Neural cell (in vitro differentiated cells): ENCODE measurements at regions not wholly inside any gene's neighbourhood (a gene's known extent, or its start where the extent isn't known, plus 50 kb on each side); places are given as distances from the start of the nearest gene placed in this dataset.

Source experiments
- EP300 ChIP-seq: fragments of 450-650 bp; conservative IDR thresholded peaks from 2 replicates; pipeline ENCODE4 v1.6.1; 2014; ENCODE audit warnings: antibody characterized with exemption, mild to moderate bottlenecking, moderate library complexity; ENCODE audit not compliant: poor library complexity, severe bottlenecking
- TF ChIP-seq, protein P1 (sequence below): fragments of 450-650 bp; IDR thresholded peaks from 2 replicates; pipeline ENCODE4 v1.5.1; 2014; ENCODE audit warnings: antibody characterized with exemption, mild to moderate bottlenecking, moderate library complexity; ENCODE audit not compliant: poor library complexity, severe bottlenecking
- TF ChIP-seq, protein P2 (sequence below): IDR thresholded peaks from 2 replicates; pipeline ENCODE4 v1.6.1; 2012; ENCODE audit warnings: borderline replicate concordance

GRCh38 chr2:194962254-194962653, 694.8 kb upstream of the SLC39A10 start:
- TF ChIP-seq, protein P1, sequence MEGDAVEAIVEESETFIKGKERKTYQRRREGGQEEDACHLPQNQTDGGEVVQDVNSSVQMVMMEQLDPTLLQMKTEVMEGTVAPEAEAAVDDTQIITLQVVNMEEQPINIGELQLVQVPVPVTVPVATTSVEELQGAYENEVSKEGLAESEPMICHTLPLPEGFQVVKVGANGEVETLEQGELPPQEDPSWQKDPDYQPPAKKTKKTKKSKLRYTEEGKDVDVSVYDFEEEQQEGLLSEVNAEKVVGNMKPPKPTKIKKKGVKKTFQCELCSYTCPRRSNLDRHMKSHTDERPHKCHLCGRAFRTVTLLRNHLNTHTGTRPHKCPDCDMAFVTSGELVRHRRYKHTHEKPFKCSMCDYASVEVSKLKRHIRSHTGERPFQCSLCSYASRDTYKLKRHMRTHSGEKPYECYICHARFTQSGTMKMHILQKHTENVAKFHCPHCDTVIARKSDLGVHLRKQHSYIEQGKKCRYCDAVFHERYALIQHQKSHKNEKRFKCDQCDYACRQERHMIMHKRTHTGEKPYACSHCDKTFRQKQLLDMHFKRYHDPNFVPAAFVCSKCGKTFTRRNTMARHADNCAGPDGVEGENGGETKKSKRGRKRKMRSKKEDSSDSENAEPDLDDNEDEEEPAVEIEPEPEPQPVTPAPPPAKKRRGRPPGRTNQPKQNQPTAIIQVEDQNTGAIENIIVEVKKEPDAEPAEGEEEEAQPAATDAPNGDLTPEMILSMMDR: no peak
- no peak for TF ChIP-seq EP300
- TF ChIP-seq, protein P2, sequence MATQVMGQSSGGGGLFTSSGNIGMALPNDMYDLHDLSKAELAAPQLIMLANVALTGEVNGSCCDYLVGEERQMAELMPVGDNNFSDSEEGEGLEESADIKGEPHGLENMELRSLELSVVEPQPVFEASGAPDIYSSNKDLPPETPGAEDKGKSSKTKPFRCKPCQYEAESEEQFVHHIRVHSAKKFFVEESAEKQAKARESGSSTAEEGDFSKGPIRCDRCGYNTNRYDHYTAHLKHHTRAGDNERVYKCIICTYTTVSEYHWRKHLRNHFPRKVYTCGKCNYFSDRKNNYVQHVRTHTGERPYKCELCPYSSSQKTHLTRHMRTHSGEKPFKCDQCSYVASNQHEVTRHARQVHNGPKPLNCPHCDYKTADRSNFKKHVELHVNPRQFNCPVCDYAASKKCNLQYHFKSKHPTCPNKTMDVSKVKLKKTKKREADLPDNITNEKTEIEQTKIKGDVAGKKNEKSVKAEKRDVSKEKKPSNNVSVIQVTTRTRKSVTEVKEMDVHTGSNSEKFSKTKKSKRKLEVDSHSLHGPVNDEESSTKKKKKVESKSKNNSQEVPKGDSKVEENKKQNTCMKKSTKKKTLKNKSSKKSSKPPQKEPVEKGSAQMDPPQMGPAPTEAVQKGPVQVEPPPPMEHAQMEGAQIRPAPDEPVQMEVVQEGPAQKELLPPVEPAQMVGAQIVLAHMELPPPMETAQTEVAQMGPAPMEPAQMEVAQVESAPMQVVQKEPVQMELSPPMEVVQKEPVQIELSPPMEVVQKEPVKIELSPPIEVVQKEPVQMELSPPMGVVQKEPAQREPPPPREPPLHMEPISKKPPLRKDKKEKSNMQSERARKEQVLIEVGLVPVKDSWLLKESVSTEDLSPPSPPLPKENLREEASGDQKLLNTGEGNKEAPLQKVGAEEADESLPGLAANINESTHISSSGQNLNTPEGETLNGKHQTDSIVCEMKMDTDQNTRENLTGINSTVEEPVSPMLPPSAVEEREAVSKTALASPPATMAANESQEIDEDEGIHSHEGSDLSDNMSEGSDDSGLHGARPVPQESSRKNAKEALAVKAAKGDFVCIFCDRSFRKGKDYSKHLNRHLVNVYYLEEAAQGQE: no peak
